Peyer's patch (tissue), 4 donors: ENCODE measurements at regions not wholly inside any gene's neighbourhood (a gene's known extent, or its start where the extent isn't known, plus 50 kb on each side); places are given as distances from the start of the nearest gene placed in this dataset.

Experiments used
- POLR2A ChIP-seq, 2 donors: fragments of 450-650 bp; IDR thresholded peaks; one replicate each; pipeline ENCODE4 v1.5.1; 2017; ENCODE audit warnings: antibody characterized with exemption in 2 of 2, mild to moderate bottlenecking in 2 of 2, moderate library complexity in 2 of 2
- TF ChIP-seq, protein P1 (sequence below), 6 experiments: fragments of 450-650 bp in 4 of 6; fragments of 200-600 bp in 2 of 6; sonication (generic) in 1 of 6; IDR thresholded peaks; one replicate each; pipeline ENCODE4 v1.5.1; 2017 to 2019; ENCODE audit warnings: antibody characterized with exemption in 6 of 6, mild to moderate bottlenecking in 3 of 6, moderate library complexity in 1 of 6

DNA sequence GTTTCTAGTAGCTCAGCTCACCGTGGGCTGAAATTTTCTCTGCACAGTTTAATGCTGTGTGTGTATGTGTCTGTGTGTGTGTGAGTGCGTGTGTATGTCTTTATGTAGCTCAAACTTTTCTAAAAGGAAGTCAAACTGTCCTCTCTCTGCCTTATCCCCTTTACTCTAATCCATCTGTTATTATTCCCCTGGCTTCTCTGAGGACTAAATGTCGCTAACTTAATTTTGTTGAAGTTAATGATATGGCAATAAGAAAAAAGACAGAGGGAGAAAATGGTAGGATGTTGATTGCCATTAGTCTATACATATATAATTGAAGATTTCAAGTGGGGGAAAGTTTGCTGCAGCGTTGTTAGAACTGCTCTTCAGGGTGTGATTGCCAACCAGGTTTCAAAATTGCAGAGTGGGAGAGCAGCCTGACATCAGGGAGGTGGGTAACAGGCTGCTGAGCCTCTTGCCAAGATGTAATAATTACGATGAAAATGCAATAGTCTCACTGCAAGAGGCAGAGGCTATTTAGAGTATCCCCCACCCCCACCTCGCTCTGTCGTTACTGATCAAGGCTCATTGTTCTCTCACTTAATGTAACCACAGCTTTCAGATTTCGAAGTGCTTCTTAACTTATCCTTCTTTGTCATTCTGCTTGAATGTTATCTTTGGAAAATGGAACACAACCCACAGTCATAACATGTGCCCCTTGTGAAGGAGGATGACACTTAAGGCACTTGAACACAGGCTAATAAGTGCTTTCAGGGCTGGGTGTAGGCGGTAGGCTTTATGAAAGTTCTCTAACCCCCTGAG, 559.0 kb upstream of the PLXNA2 start:
- TF ChIP-seq POLR2A (IDR thresholded peaks at IDR 0.05) = no peak
- TF ChIP-seq, protein P1, sequence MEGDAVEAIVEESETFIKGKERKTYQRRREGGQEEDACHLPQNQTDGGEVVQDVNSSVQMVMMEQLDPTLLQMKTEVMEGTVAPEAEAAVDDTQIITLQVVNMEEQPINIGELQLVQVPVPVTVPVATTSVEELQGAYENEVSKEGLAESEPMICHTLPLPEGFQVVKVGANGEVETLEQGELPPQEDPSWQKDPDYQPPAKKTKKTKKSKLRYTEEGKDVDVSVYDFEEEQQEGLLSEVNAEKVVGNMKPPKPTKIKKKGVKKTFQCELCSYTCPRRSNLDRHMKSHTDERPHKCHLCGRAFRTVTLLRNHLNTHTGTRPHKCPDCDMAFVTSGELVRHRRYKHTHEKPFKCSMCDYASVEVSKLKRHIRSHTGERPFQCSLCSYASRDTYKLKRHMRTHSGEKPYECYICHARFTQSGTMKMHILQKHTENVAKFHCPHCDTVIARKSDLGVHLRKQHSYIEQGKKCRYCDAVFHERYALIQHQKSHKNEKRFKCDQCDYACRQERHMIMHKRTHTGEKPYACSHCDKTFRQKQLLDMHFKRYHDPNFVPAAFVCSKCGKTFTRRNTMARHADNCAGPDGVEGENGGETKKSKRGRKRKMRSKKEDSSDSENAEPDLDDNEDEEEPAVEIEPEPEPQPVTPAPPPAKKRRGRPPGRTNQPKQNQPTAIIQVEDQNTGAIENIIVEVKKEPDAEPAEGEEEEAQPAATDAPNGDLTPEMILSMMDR (IDR thresholded peaks at IDR 0.05) = no peak
